Memory B cell (primary cell): ENCODE measurements at regions not wholly inside any gene's neighbourhood (a gene's known extent, or its start where the extent isn't known, plus 50 kb on each side); places are given as distances from the start of the nearest gene placed in this dataset.

Experiments
- ATAC-seq: fragments of 150-1000 bp; cut with Tn5 transposase; 2 replicates; pipeline ENCODE4 v1.10.0; 2021; ENCODE audit warnings: low read depth, mild to moderate bottlenecking, moderate library complexity
- DNase-seq, 2 donors: peaks; one replicate each; pipeline ENCODE4 v3.0.0; 2022; ENCODE audit warnings: low spot score in 2 of 2
- H3K27ac Mint-ChIP-seq: one replicate; pipeline ENCODE4 v1.8.0; 2022; ENCODE audit warnings: mild to moderate bottlenecking, moderate library complexity, mixed read lengths
- H3K27me3 Mint-ChIP-seq: one replicate; pipeline ENCODE4 v1.8.0; 2022; ENCODE audit warnings: mixed read lengths
- H3K36me3 Mint-ChIP-seq: one replicate; pipeline ENCODE4 v1.8.0; 2022; ENCODE audit warnings: mild to moderate bottlenecking, mixed read lengths
- H3K4me1 Mint-ChIP-seq: one replicate; pipeline ENCODE4 v1.8.0; 2022; ENCODE audit warnings: mixed read lengths
- H3K4me3 Mint-ChIP-seq: one replicate; pipeline ENCODE4 v1.8.0; 2022; ENCODE audit warnings: mild to moderate bottlenecking, moderate library complexity, mixed read lengths
- H3K9me3 Mint-ChIP-seq: one replicate; pipeline ENCODE4 v1.8.0; 2022; ENCODE audit warnings: mixed read lengths

DNA sequence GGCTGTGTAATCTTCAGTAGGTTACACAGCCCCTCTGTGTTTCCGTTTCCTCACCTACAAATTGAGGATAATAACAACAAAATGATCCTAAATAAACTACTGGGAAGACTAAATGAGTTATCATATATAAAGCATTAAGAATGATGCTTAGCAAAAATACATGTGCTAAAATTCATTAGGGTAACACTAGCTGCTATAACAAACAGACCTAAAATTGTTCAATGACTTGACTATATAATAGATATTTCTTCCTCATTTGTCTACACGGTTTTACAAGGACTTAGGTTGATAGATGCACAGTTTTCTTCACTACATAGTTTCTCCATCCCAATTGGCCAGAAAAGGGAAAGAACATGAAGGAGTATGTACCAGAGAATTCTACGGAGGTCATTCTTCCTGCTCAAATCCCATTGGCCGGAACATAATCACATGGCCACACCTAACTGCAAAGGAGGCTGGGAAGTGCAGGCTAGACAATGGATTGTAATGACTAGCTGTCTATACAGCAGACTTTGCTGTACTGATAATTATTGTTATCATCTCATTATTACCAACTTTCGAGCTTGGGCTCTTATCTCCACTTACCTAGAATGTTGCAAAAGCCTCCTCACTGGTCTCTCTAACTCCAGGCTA is 223.5 kb upstream of the NUDT4 start:
- H3K36me3 Mint-ChIP-seq: peaks cover 4% of the 10 kb centered on the region
- no peaks in the 10 kb centered on the region for H3K27me3 Mint-ChIP-seq
- H3K27ac Mint-ChIP-seq: no peak overlapping the region
- H3K9me3 Mint-ChIP-seq: peaks cover 11% of the 10 kb centered on the region
- no peak overlapping the region for H3K4me3 Mint-ChIP-seq
- DNase-seq (no peak), ATAC-seq (no peak)
- peaks cover 2% of the 10 kb centered on the region for H3K4me1 Mint-ChIP-seq

DNA sequence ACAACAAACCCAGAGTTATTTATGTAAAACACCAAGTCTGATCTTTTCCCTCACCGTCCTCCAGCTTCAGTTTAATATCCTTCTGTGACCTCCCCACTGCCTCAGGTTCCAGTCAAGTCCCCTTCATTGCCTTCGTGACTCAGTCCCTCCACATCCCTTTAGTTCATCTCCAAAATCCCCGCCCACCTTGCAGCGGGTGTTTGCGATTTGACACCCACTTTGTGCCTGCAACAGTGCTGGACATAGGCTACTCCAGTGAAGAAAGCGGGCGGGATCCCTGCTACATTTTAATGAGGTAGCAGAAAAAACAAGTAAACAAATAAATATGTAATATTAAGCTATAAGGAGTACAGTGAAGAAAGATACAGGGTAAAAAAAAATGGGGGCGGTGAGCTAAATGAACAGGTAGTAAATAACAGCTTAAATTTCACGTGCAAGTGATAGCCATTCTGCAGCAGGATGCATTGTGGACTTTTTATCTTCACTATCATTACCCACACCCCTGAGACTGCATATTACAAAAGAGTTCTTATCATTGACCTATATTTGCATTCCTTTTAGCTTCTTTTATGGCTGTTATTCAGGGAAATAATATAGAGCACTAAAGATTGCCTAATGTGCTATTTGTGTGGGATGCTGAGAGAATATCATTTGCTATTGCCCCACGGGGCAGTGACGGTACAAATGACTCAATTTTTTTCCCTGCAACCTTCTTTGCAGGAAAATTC is 222.8 kb upstream of the NUDT4 start:
- no peaks in the 10 kb centered on the region for H3K27me3 Mint-ChIP-seq
- H3K27ac Mint-ChIP-seq: no peak overlapping the region
- peaks cover 4% of the 10 kb centered on the region for H3K36me3 Mint-ChIP-seq
- H3K4me3 Mint-ChIP-seq: no peak overlapping the region
- no peak for ATAC-seq
- no peaks in the 10 kb centered on the region for H3K4me1 Mint-ChIP-seq
- peaks cover 11% of the 10 kb centered on the region for H3K9me3 Mint-ChIP-seq
- DNase-seq: no peak

- Mint-ChIP-seq H3K4me1 (peaks cover 1% of the 10 kb centered on the region), H3K27ac (no peak overlapping the region), H3K4me3 (no peak overlapping the region), H3K27me3 (no peaks in the 10 kb centered on the region), H3K36me3 (peaks cover 4% of the 10 kb centered on the region), H3K9me3 (peaks cover 11% of the 10 kb centered on the region)
- ATAC-seq (no peak), DNase-seq (no peak)
These were observed 221.5 kb upstream of the NUDT4 start for GRCh38 chr12:93156086-93156716.

- peaks cover 4% of the 10 kb centered on the region for H3K36me3 Mint-ChIP-seq
- H3K27me3 Mint-ChIP-seq: no peaks in the 10 kb centered on the region
- DNase-seq (no peak), ATAC-seq (no peak)
- H3K9me3 Mint-ChIP-seq: peaks cover 11% of the 10 kb centered on the region
- peaks cover 2% of the 10 kb centered on the region for H3K4me1 Mint-ChIP-seq
- H3K27ac Mint-ChIP-seq: no peak overlapping the region
- H3K4me3 Mint-ChIP-seq: no peak overlapping the region
These were observed 220.4 kb upstream of the NUDT4 start for GRCh38 chr12:93157279-93157678.

- H3K36me3 Mint-ChIP-seq: peaks cover 4% of the 10 kb centered on the region
- H3K9me3 Mint-ChIP-seq: peaks cover 11% of the 10 kb centered on the region
- no peak overlapping the region for H3K27ac Mint-ChIP-seq
- ATAC-seq (no peak), DNase-seq (no peak)
- H3K4me1 Mint-ChIP-seq: peaks cover 5% of the 10 kb centered on the region
- no peak overlapping the region for H3K4me3 Mint-ChIP-seq
- H3K27me3 Mint-ChIP-seq: no peaks in the 10 kb centered on the region
These were observed 219.5 kb upstream of the NUDT4 start for GRCh38 chr12:93158065-93158843.

GRCh38 chr12:93163260-93164036 is 214.3 kb upstream of the NUDT4 start:
- Mint-ChIP-seq H3K36me3 (peaks cover 1% of the 10 kb centered on the region), H3K9me3 (peaks cover 1% of the 10 kb centered on the region), H3K27ac (peak overlapping the region; percentile 39), H3K4me3 (no peak overlapping the region), H3K4me1 (peaks cover 43% of the 10 kb centered on the region), H3K27me3 (no peaks in the 10 kb centered on the region)
- DNase-seq: no peak
- ATAC-seq: no peak

GRCh38 chr12:93164103-93164880 is 213.4 kb upstream of the NUDT4 start:
- H3K4me1 Mint-ChIP-seq: peaks cover 45% of the 10 kb centered on the region
- no peak overlapping the region for H3K4me3 Mint-ChIP-seq
- ATAC-seq: no peak
- DNase-seq: no peak
- no peaks in the 10 kb centered on the region for H3K36me3 Mint-ChIP-seq
- H3K27ac Mint-ChIP-seq: peak overlapping the region; percentile 39
- H3K9me3 Mint-ChIP-seq: peaks cover under 1% of the 10 kb centered on the region
- H3K27me3 Mint-ChIP-seq: no peaks in the 10 kb centered on the region

GRCh38 chr12:93165384-93165932 is 212.3 kb upstream of the NUDT4 start:
- Mint-ChIP-seq H3K4me1 (peaks cover 46% of the 10 kb centered on the region), H3K4me3 (no peak overlapping the region), H3K36me3 (no peaks in the 10 kb centered on the region), H3K27me3 (no peaks in the 10 kb centered on the region), H3K9me3 (peaks cover 2% of the 10 kb centered on the region), H3K27ac (peak overlapping the region; percentile 95)
- no peak for DNase-seq
- ATAC-seq: no peak

DNA sequence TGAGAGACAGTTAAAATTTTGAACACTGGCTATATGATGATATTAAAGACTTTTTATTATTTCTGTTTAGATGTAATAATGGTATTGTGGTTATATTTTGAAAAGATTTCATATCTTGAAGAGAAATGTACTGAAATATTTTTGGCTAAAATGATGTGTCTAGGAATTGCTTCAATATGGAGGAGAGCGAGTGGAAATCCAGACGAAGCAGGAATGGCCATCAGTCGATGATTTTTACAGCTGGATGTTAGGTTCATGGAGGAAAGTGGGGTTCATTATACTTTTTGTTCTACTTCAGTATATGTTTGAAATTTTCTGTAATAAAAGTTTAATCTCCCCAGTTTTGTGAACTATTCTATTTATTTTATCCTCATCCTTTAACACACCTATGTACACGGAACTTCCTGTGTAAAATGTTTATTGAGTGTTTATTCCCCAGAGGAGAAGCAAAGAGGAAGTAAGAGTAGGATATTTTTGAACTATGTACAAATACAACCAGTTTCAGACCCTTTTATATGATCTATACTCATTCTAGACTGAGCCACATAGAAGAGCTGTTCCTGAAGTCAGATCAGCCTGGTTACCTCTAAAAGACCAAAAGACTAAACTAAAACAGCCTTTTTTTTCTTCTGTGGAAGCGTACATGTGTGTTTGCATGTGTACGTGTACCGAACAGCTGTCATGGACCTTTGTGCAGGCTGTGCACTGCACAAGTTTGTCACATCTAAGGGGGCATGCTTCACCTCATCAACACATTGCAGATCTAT is 211.0 kb upstream of the NUDT4 start:
- H3K9me3 Mint-ChIP-seq: peaks cover 2% of the 10 kb centered on the region
- no peaks in the 10 kb centered on the region for H3K36me3 Mint-ChIP-seq
- peak; percentile 78 for ATAC-seq
- H3K27me3 Mint-ChIP-seq: no peaks in the 10 kb centered on the region
- peak overlapping the region; percentile 95 for H3K27ac Mint-ChIP-seq
- peak in 1 of 2 donors; percentile 14 for DNase-seq
- peaks cover 44% of the 10 kb centered on the region for H3K4me1 Mint-ChIP-seq
- H3K4me3 Mint-ChIP-seq: peak overlapping the region; percentile 81

GRCh38 chr12:93167331-93167730 is 210.4 kb upstream of the NUDT4 start:
- DNase-seq: no peak
- Mint-ChIP-seq H3K9me3 (peaks cover 2% of the 10 kb centered on the region), H3K36me3 (no peaks in the 10 kb centered on the region), H3K27ac (peak overlapping the region; percentile 95), H3K4me3 (peak overlapping the region; percentile 81), H3K4me1 (peaks cover 44% of the 10 kb centered on the region), H3K27me3 (no peaks in the 10 kb centered on the region)
- peak; percentile 18 for ATAC-seq

GRCh38 chr12:93167841-93168492 is 209.8 kb upstream of the NUDT4 start:
- Mint-ChIP-seq H3K36me3 (no peaks in the 10 kb centered on the region), H3K9me3 (peaks cover 2% of the 10 kb centered on the region), H3K27me3 (no peaks in the 10 kb centered on the region), H3K4me3 (peak overlapping the region; percentile 81), H3K27ac (peak overlapping the region; percentile 95), H3K4me1 (peaks cover 44% of the 10 kb centered on the region)
- DNase-seq (peak; percentile 25 to 53), ATAC-seq (peak; percentile 81)

- ATAC-seq: no peak
- Mint-ChIP-seq H3K27ac (peak overlapping the region; percentile 95), H3K9me3 (peaks cover 2% of the 10 kb centered on the region), H3K27me3 (no peaks in the 10 kb centered on the region), H3K36me3 (no peaks in the 10 kb centered on the region), H3K4me3 (peak overlapping the region; percentile 19), H3K4me1 (peaks cover 37% of the 10 kb centered on the region)
- no peak for DNase-seq
These were observed 209.0 kb upstream of the NUDT4 start for GRCh38 chr12:93168751-93169150.
